NCI-H2081 (cell line): ENCODE measurements at regions not wholly inside any gene's neighbourhood (a gene's known extent, or its start where the extent isn't known, plus 50 kb on each side); places are given as distances from the start of the nearest gene placed in this dataset.

Experiments used
- DNase-seq, 2 experiments: peaks; one replicate each; lab custom pipeline; 2025; lab: John Stamatoyannopoulos, UW

- DNase-seq = no peak
Observed at GRCh38 chr3:59341459-59341858, 291.6 kb upstream of the CFAP20DC start.

- DNase-seq = no peak
Observed at GRCh38 chr3:59339818-59340217, 290.0 kb upstream of the CFAP20DC start.

- no peak for DNase-seq
Observed at GRCh38 chr3:59338934-59339333, 289.1 kb upstream of the CFAP20DC start.

GRCh38 chr3:59335338-59335737, 285.5 kb upstream of the CFAP20DC start:
- DNase-seq = no peak

- DNase-seq = no peak
Observed at GRCh38 chr3:59334585-59334984, 284.8 kb upstream of the CFAP20DC start.

GRCh38 chr3:59327376-59327808, 277.6 kb upstream of the CFAP20DC start:
- DNase-seq = no peak

GRCh38 chr3:59326246-59327024, 276.6 kb upstream of the CFAP20DC start:
- no peak for DNase-seq

- no peak for DNase-seq
Observed at GRCh38 chr3:59321881-59322540, 272.2 kb upstream of the CFAP20DC start.

- peak; percentile 15 to 64 for DNase-seq
Observed at GRCh38 chr3:59320080-59320479, 270.3 kb upstream of the CFAP20DC start.

- DNase-seq = no peak
Observed at GRCh38 chr3:59319442-59319841, 269.6 kb upstream of the CFAP20DC start.

GRCh38 chr3:59318881-59319280, 269.1 kb upstream of the CFAP20DC start:
- DNase-seq = no peak

- no peak for DNase-seq
Observed at GRCh38 chr3:59317386-59317785, 267.6 kb upstream of the CFAP20DC start.

- DNase-seq = no peak
Observed at GRCh38 chr3:59316688-59317275, 267.0 kb upstream of the CFAP20DC start.

GRCh38 chr3:59313365-59313764, 263.5 kb upstream of the CFAP20DC start:
- peak; percentile 35 to 44 for DNase-seq

GRCh38 chr3:59311231-59311630, 261.4 kb upstream of the CFAP20DC start:
- no peak for DNase-seq

- no peak for DNase-seq
Observed at GRCh38 chr3:59310736-59311135, 260.9 kb upstream of the CFAP20DC start.

- no peak for DNase-seq
Observed at GRCh38 chr3:59308684-59309083, 258.9 kb upstream of the CFAP20DC start.

- no peak for DNase-seq
Observed at GRCh38 chr3:59308001-59308400, 258.2 kb upstream of the CFAP20DC start.

- no peak for DNase-seq
Observed at GRCh38 chr3:59306436-59306835, 256.6 kb upstream of the CFAP20DC start.

GRCh38 chr3:59304296-59304695, 254.5 kb upstream of the CFAP20DC start:
- no peak for DNase-seq

GRCh38 chr3:59303452-59303851, 253.6 kb upstream of the CFAP20DC start:
- no peak for DNase-seq

GRCh38 chr3:59302442-59302841, 252.6 kb upstream of the CFAP20DC start:
- DNase-seq = no peak

GRCh38 chr3:59300733-59301132, 250.9 kb upstream of the CFAP20DC start:
- no peak for DNase-seq
